H9 (cell line): ENCODE measurements at regions not wholly inside any gene's neighbourhood (a gene's known extent, or its start where the extent isn't known, plus 50 kb on each side); places are given as distances from the start of the nearest gene placed in this dataset.
"Not testable (repeated sequence)": the region's sequence is repeated elsewhere in the genome, so short reads cannot be mapped to it uniquely, and the experiment has no call there.

ENCODE experiments used
- DNase-seq: peaks from one replicate; pipeline ENCODE4 v3.0.0-alpha.2; 2017
- H2AFZ ChIP-seq: one replicate; pipeline ENCODE4 v1.6.1; 2013; ENCODE audit warnings: mild to moderate bottlenecking, low read length, control low read depth, moderate library complexity
- H2AK5ac ChIP-seq: 2 replicates; pipeline ENCODE4 v1.6.1; 2013; ENCODE audit warnings: low read length, control low read depth, mixed read lengths; ENCODE audit not compliant: insufficient read length
- H2BK120ac ChIP-seq: one replicate; pipeline ENCODE4 v1.6.1; 2013; ENCODE audit warnings: low read depth, mild to moderate bottlenecking, low read length, control low read depth, inconsistent platforms; ENCODE audit not compliant: poor library complexity, severe bottlenecking
- H2BK12ac ChIP-seq: 2 replicates; pipeline ENCODE4 v1.6.1; 2013; ENCODE audit warnings: low read length, control low read depth, mixed read lengths, low read depth; ENCODE audit not compliant: insufficient read length
- H2BK15ac ChIP-seq: 2 replicates; pipeline ENCODE4 v1.6.1; 2013; ENCODE audit warnings: low read depth, low read length, control low read depth
- H2BK20ac ChIP-seq: one replicate; pipeline ENCODE4 v1.6.1; 2013; ENCODE audit warnings: low read depth, mild to moderate bottlenecking, low read length, control low read depth, inconsistent platforms; ENCODE audit not compliant: poor library complexity, severe bottlenecking
- H2BK5ac ChIP-seq: 2 replicates; pipeline ENCODE4 v1.6.1; 2013; ENCODE audit warnings: low read length, control low read depth, mixed read lengths; ENCODE audit not compliant: insufficient read length
- H3K14ac ChIP-seq: 2 replicates; pipeline ENCODE4 v1.6.1; 2013; ENCODE audit warnings: low read length, control low read depth; ENCODE audit not compliant: insufficient read depth
- H3K18ac ChIP-seq: 2 replicates; pipeline ENCODE4 v1.6.1; 2013; ENCODE audit warnings: low read depth, mild to moderate bottlenecking, mixed read lengths, low read length, control low read depth; ENCODE audit not compliant: insufficient read length
- H3K23ac ChIP-seq: 2 replicates; pipeline ENCODE4 v1.6.1; 2013; ENCODE audit warnings: low read length, control low read depth, mixed read lengths, low read depth; ENCODE audit not compliant: insufficient read length
- H3K23me2 ChIP-seq: 2 replicates; pipeline ENCODE4 v1.6.1; 2013; ENCODE audit warnings: low read depth, mild to moderate bottlenecking, mixed read lengths, low read length, control low read depth; ENCODE audit not compliant: insufficient read length, poor library complexity, severe bottlenecking
- H3K27ac ChIP-seq: 2 replicates; pipeline ENCODE4 v1.5.1; 2013; ENCODE audit warnings: low read length, control low read depth, mixed read lengths, low read depth; ENCODE audit not compliant: insufficient read length
- H3K27me3 ChIP-seq: 2 replicates; pipeline ENCODE4 v1.6.1; 2013; ENCODE audit warnings: low read length, control low read depth, inconsistent platforms; ENCODE audit not compliant: insufficient read depth
- H3K4ac ChIP-seq: 2 replicates; pipeline ENCODE4 v1.6.1; 2013; ENCODE audit warnings: low read depth, mild to moderate bottlenecking, control low read depth, inconsistent platforms, low read length, moderate library complexity
- H3K4me1 ChIP-seq: 2 replicates; pipeline ENCODE4 v1.6.1; 2013; ENCODE audit warnings: low read length, control low read depth, inconsistent platforms; ENCODE audit not compliant: insufficient read depth
- H3K4me2 ChIP-seq: 2 replicates; pipeline ENCODE4 v1.6.1; 2013; ENCODE audit warnings: low read length, control low read depth, mixed read lengths; ENCODE audit not compliant: insufficient read length, insufficient read depth
- H3K56ac ChIP-seq: 2 replicates; pipeline ENCODE4 v1.6.1; 2013; ENCODE audit warnings: low read depth, mild to moderate bottlenecking, mixed read lengths, low read length, control low read depth; ENCODE audit not compliant: insufficient read length
- H3K79me1 ChIP-seq: 2 replicates; pipeline ENCODE4 v1.6.1; 2013; ENCODE audit warnings: low read depth, mild to moderate bottlenecking, moderate library complexity, low read length, control low read depth, inconsistent platforms; ENCODE audit not compliant: insufficient read depth, poor library complexity, severe bottlenecking
- H3K79me2 ChIP-seq: 2 replicates; pipeline ENCODE4 v1.6.1; 2013; ENCODE audit warnings: low read length, control low read depth, inconsistent platforms; ENCODE audit not compliant: insufficient read depth
- H3K9ac ChIP-seq: 2 replicates; pipeline ENCODE4 v1.6.1; 2013; ENCODE audit warnings: low read length, control low read depth, mixed read lengths; ENCODE audit not compliant: insufficient read length; ENCODE audit errors: extremely low read depth
- H3K9me3 ChIP-seq: one replicate; pipeline ENCODE4 v1.6.1; 2013; ENCODE audit warnings: low read depth, low read length, inconsistent platforms; ENCODE audit not compliant: control insufficient read depth
- H3T11ph ChIP-seq: one replicate; pipeline ENCODE4 v1.6.1; 2013; ENCODE audit warnings: mild to moderate bottlenecking, low read length, control low read depth, inconsistent platforms
- H4K20me1 ChIP-seq: one replicate; pipeline ENCODE4 v1.6.1; 2013; ENCODE audit not compliant: control insufficient read depth, insufficient read length, insufficient read depth
- H4K5ac ChIP-seq: 2 replicates; pipeline ENCODE4 v1.6.1; 2013; ENCODE audit warnings: low read depth, mild to moderate bottlenecking, mixed read lengths, low read length, control low read depth; ENCODE audit not compliant: insufficient read length
- H4K8ac ChIP-seq: replicated peaks from 2 replicates; pipeline ENCODE4 v1.6.1; 2013; ENCODE audit warnings: low read length, control low read depth, mixed read lengths, low read depth; ENCODE audit not compliant: insufficient read length
- H4K91ac ChIP-seq: 2 replicates; pipeline ENCODE4 v1.6.1; 2013; ENCODE audit warnings: low read depth, mild to moderate bottlenecking, moderate library complexity, mixed read lengths, low read length, control low read depth; ENCODE audit not compliant: insufficient read length
- H3K27ac Mint-ChIP-seq, 3 experiments: 2 replicates in 2 of 3; 3 replicates in 1 of 3; pipeline ENCODE4 v1.8.0; 2020 to 2021; ENCODE audit warnings: mixed read lengths in 3 of 3, mild to moderate bottlenecking in 1 of 3, moderate library complexity in 1 of 3
- H3K27me3 Mint-ChIP-seq: 2 replicates; pipeline ENCODE4 v1.8.0; 2021; ENCODE audit warnings: low read depth, mild to moderate bottlenecking, moderate library complexity, mixed read lengths
- H3K36me3 Mint-ChIP-seq, 3 experiments: 2 replicates in 2 of 3; 3 replicates in 1 of 3; pipeline ENCODE4 v1.8.0; 2020 to 2021; ENCODE audit warnings: low read depth in 3 of 3, mixed read lengths in 3 of 3; ENCODE audit not compliant: insufficient read depth in 1 of 3
- H3K4me1 Mint-ChIP-seq, 2 experiments: 2 replicates each; pipeline ENCODE4 v1.8.0; 2020; ENCODE audit warnings: mixed read lengths in 2 of 2
- H3K4me3 Mint-ChIP-seq, 2 experiments: 2 replicates in 1 of 2; 3 replicates in 1 of 2; pipeline ENCODE4 v1.8.0; 2020 to 2021; ENCODE audit warnings: mild to moderate bottlenecking in 2 of 2, mixed read lengths in 2 of 2, moderate library complexity in 1 of 2
- H3K9me3 Mint-ChIP-seq, 2 experiments: 2 replicates in 1 of 2; 3 replicates in 1 of 2; pipeline ENCODE4 v1.8.0; 2020; ENCODE audit warnings: mild to moderate bottlenecking in 2 of 2, mixed read lengths in 2 of 2, moderate library complexity in 1 of 2
- CTCF ChIP-seq: fragments of 200-600 bp; sonication (generic); conservative IDR thresholded peaks from 3 replicates; pipeline ENCODE4 v1.8.0; 2021; ENCODE audit warnings: antibody characterized with exemption, mild to moderate bottlenecking
- WGBS: extraction: QIAGEN DNeasy Blood & Tissue Kit; methylation state at CpG from one replicate; pipeline ENCODE4 v1.1.7; 2013; ENCODE audit warnings: missing lambda C conversion rate, low lambda C conversion rate, mixed read lengths; ENCODE audit not compliant: insufficient read length; ENCODE audit errors: extremely low coverage; 5-methylcytosine and 5-hydroxymethylcytosine counted together

- Histone ChIP-seq H2AFZ (no peak overlapping the region), H3K4me1 (no peaks in the 10 kb centered on the region; the same call in 1 of the 2 replicates), H3K4ac (no peak overlapping the region), H2BK12ac (no peak overlapping the region), H3K23ac (no peak overlapping the region), H3K56ac (no peak overlapping the region), H3K79me1 (no peaks in the 10 kb centered on the region), H2BK120ac (no peak overlapping the region), H4K5ac (no peak overlapping the region), H2AK5ac (no peak overlapping the region), H4K8ac (no peak overlapping the region), H3K23me2 (no peaks in the 10 kb centered on the region), H3K9me3 (no peaks in the 10 kb centered on the region), H4K20me1 (no peaks in the 10 kb centered on the region), H4K91ac (no peak overlapping the region), H3K14ac (no peak overlapping the region), H3K4me2 (no peak overlapping the region), H3K9ac (no peak overlapping the region), H2BK20ac (no peak overlapping the region), H3K18ac (no peak overlapping the region), H3K27ac (no peak overlapping the region), H3K79me2 (no peaks in the 10 kb centered on the region), H2BK15ac (no peak overlapping the region), H3K27me3 (no peaks in the 10 kb centered on the region), H2BK5ac (no peak overlapping the region), H3T11ph (no peak overlapping the region)
- H3K36me3 Mint-ChIP-seq, result peaks cover 0 to 14% (median 3%) of the 10 kb centered on the region in 3 experiments; a peak in 2 of 7 replicates
- H3K9me3 Mint-ChIP-seq, result peaks cover 9 to 13% of the 10 kb centered on the region in 2 experiments
- no CpG with 5 or more reads among the region's 1 CpG for WGBS
- no peak overlapping the region for H3K27ac Mint-ChIP-seq
- no peaks in the 10 kb centered on the region; the same call in 1 of the 2 replicates for H3K27me3 Mint-ChIP-seq
- TF ChIP-seq CTCF, result no peak
- peaks cover 0 to 4% of the 10 kb centered on the region in 2 experiments; a peak in 2 of 4 replicates for H3K4me1 Mint-ChIP-seq
- H3K4me3 Mint-ChIP-seq, result no peak overlapping the region
- DNase-seq, result no peak
Observed at GRCh38 chr2:83990636-83991035, 468.4 kb downstream of the SUCLG1 start.

GRCh38 chr2:83976628-83977027 is 482.5 kb downstream of the SUCLG1 start:
- H3K9me3 Mint-ChIP-seq, result peaks cover 30 to 32% of the 10 kb centered on the region in 2 experiments

More at GRCh38 chr2:83976628-83977027, 482.5 kb downstream of the SUCLG1 start:
- not testable (repeated sequence) for H3K79me2 ChIP-seq, H3K4ac ChIP-seq, DNase-seq, H2BK120ac ChIP-seq, H2BK20ac ChIP-seq, H4K8ac ChIP-seq, H3K27me3 Mint-ChIP-seq, H2BK15ac ChIP-seq, H3K14ac ChIP-seq, H2AFZ ChIP-seq, H3K56ac ChIP-seq, H4K20me1 ChIP-seq, H3K4me3 Mint-ChIP-seq, H3K27ac ChIP-seq, H3K18ac ChIP-seq, H4K5ac ChIP-seq, H3K9ac ChIP-seq, H2AK5ac ChIP-seq, H3K4me1 Mint-ChIP-seq, H3K4me1 ChIP-seq, H2BK12ac ChIP-seq, H3K4me2 ChIP-seq, H2BK5ac ChIP-seq, H3K27ac Mint-ChIP-seq, H4K91ac ChIP-seq, H3K9me3 ChIP-seq, H3K23me2 ChIP-seq, H3K23ac ChIP-seq, H3T11ph ChIP-seq, H3K27me3 ChIP-seq, H3K79me1 ChIP-seq
- no CpG with 5 or more reads among the region's 6 CpGs for WGBS
- peaks cover 18 to 31% (median 20%) of the 10 kb centered on the region in 3 experiments for H3K36me3 Mint-ChIP-seq
